SU-DHL-6 (cell line): ENCODE measurements at regions not wholly inside any gene's neighbourhood (a gene's known extent, or its start where the extent isn't known, plus 50 kb on each side); places are given as distances from the start of the nearest gene placed in this dataset.

Experiments
- H2AFZ ChIP-seq: fragments of 200-600 bp; sonication (generic); 2 replicates; pipeline ENCODE4 v1.6.1; 2014; ENCODE audit warnings: low read depth, mild to moderate bottlenecking, moderate library complexity, mixed read lengths, antibody characterized with exemption, low read length; ENCODE audit not compliant: severe bottlenecking
- H3F3A ChIP-seq: fragments of 200-600 bp; shearing (Covaris generic); 2 replicates; pipeline ENCODE4 v1.6.0; 2016; ENCODE audit warnings: antibody characterized with exemption, mild to moderate bottlenecking; ENCODE audit not compliant: insufficient read depth
- H3K27ac ChIP-seq: fragments of 200-600 bp; sonication (generic); 2 replicates; pipeline ENCODE4 v1.5.1; 2016; ENCODE audit warnings: low read depth, mild to moderate bottlenecking, low read length, moderate library complexity, mixed read lengths
- H3K27me3 ChIP-seq: fragments of 200-600 bp; sonication (generic), shearing (Covaris generic); 2 replicates; pipeline ENCODE4 v1.6.0; 2014; ENCODE audit warnings: mild to moderate bottlenecking, low read length
- H3K36me3 ChIP-seq: fragments of 200-600 bp; sonication (generic); 2 replicates; pipeline ENCODE4 v1.6.1; 2014; ENCODE audit warnings: mild to moderate bottlenecking, low read length, mixed read lengths
- H3K4me2 ChIP-seq: fragments of 300-600, 200-600 bp; shearing (Covaris generic), sonication (generic); 2 replicates; pipeline ENCODE4 v1.6.0; 2014; ENCODE audit warnings: low read length, low read depth, mild to moderate bottlenecking; ENCODE audit not compliant: poor library complexity, severe bottlenecking
- H3K4me3 ChIP-seq: fragments of 200-600 bp; sonication (generic); 2 replicates; pipeline ENCODE4 v1.5.1; 2014; ENCODE audit warnings: antibody characterized with exemption, low read length, mild to moderate bottlenecking, mixed read lengths; ENCODE audit not compliant: insufficient read depth, poor library complexity, severe bottlenecking
- H3K79me2 ChIP-seq: fragments of 200-600 bp; sonication (generic); 2 replicates; pipeline ENCODE4 v1.6.1; 2014; ENCODE audit warnings: mild to moderate bottlenecking, low read length, moderate library complexity; ENCODE audit not compliant: insufficient read depth
- H3K9ac ChIP-seq: fragments of 200-600 bp; sonication (generic); 2 replicates; pipeline ENCODE4 v1.7.0; 2014; ENCODE audit warnings: mild to moderate bottlenecking, low read length
- H3K9me2 ChIP-seq: fragments of 200-600 bp; sonication (generic); replicated peaks from 2 replicates; pipeline ENCODE4 v1.6.1; 2014; ENCODE audit warnings: low read length; ENCODE audit not compliant: insufficient read depth
- H3K9me3 ChIP-seq: fragments of 200-600 bp; sonication (generic); 2 replicates; pipeline ENCODE4 v1.6.1; 2014; ENCODE audit warnings: low read length, mixed read lengths; ENCODE audit not compliant: insufficient read depth
- H4K20me1 ChIP-seq: fragments of 200-600 bp; sonication (generic); 2 replicates; pipeline ENCODE4 v1.6.1; 2014; ENCODE audit warnings: low read depth, mild to moderate bottlenecking, antibody characterized with exemption, low read length, moderate library complexity, mixed read lengths
- CTCF ChIP-seq: fragments of 200-600 bp; sonication (generic); IDR thresholded peaks from one replicate; pipeline ENCODE4 v1.5.1; 2017; ENCODE audit warnings: antibody characterized with exemption, mild to moderate bottlenecking, low read length, moderate library complexity; ENCODE audit not compliant: insufficient read depth, poor library complexity, severe bottlenecking
- EZH2phosphoT487 ChIP-seq: fragments of 200-600 bp; sonication (generic), shearing (Covaris generic); conservative IDR thresholded peaks from 2 replicates; pipeline ENCODE4 v1.6.1; 2018; ENCODE audit warnings: mild to moderate bottlenecking, antibody characterized with exemption, low read length, moderate library complexity, mixed read lengths

- no peak for TF ChIP-seq CTCF
- TF ChIP-seq EZH2phosphoT487, result no peak
- no peak overlapping the region for H3K4me2 ChIP-seq
- H3K36me3 ChIP-seq, result no peaks in the 10 kb centered on the region
- no peaks in the 10 kb centered on the region for H3K27me3 ChIP-seq
- H3K4me3 ChIP-seq, result no peak overlapping the region
- H4K20me1 ChIP-seq, result no peaks in the 10 kb centered on the region
- no peak overlapping the region for H3K9ac ChIP-seq
- H2AFZ ChIP-seq, result no peak overlapping the region
- H3K9me2 ChIP-seq, result no peaks in the 10 kb centered on the region
- H3F3A ChIP-seq, result no peaks in the 10 kb centered on the region
- H3K79me2 ChIP-seq, result no peaks in the 10 kb centered on the region
- H3K9me3 ChIP-seq, result no peaks in the 10 kb centered on the region
- no peak overlapping the region for H3K27ac ChIP-seq
Measured at GRCh38 chr15:60264566-60264965, 133.2 kb downstream of the ANXA2 start.

- Histone ChIP-seq H3K4me2 (no peak overlapping the region), H3K9ac (no peak overlapping the region), H4K20me1 (no peaks in the 10 kb centered on the region), H3K27ac (no peak overlapping the region), H2AFZ (no peak overlapping the region), H3K36me3 (no peaks in the 10 kb centered on the region), H3K27me3 (no peaks in the 10 kb centered on the region), H3K79me2 (no peaks in the 10 kb centered on the region), H3K9me2 (no peaks in the 10 kb centered on the region), H3F3A (no peaks in the 10 kb centered on the region), H3K4me3 (no peak overlapping the region), H3K9me3 (no peaks in the 10 kb centered on the region)
- TF ChIP-seq EZH2phosphoT487, result no peak
Measured at GRCh38 chr15:60265057-60265456, 132.7 kb downstream of the ANXA2 start.

- H3K4me2 ChIP-seq, result no peak overlapping the region
- H3K79me2 ChIP-seq, result no peaks in the 10 kb centered on the region
- no peaks in the 10 kb centered on the region for H3K36me3 ChIP-seq
- H2AFZ ChIP-seq, result no peak overlapping the region
- H3K9me2 ChIP-seq, result no peaks in the 10 kb centered on the region
- TF ChIP-seq EZH2phosphoT487 (no peak), CTCF (no peak)
- H3K9me3 ChIP-seq, result 0 out of 2 replicates have a peak, but pooled peaks cover 5% of the 10 kb centered on the region
- H4K20me1 ChIP-seq, result no peaks in the 10 kb centered on the region
- no peak overlapping the region for H3K9ac ChIP-seq
- no peak overlapping the region for H3K27ac ChIP-seq
- no peaks in the 10 kb centered on the region for H3F3A ChIP-seq
- no peaks in the 10 kb centered on the region; the same call in 1 of the 2 replicates for H3K27me3 ChIP-seq
- H3K4me3 ChIP-seq, result no peak overlapping the region
Measured at GRCh38 chr15:60272623-60273022, 125.2 kb downstream of the ANXA2 start.

GRCh38 chr15:60275624-60276023, 122.2 kb downstream of the ANXA2 start:
- H4K20me1 ChIP-seq, result no peaks in the 10 kb centered on the region
- no peaks in the 10 kb centered on the region for H3K9me2 ChIP-seq
- H3K9ac ChIP-seq, result no peak overlapping the region
- no peaks in the 10 kb centered on the region for H3F3A ChIP-seq
- TF ChIP-seq CTCF, result no peak
- TF ChIP-seq EZH2phosphoT487, result no peak
- no peak overlapping the region for H3K4me2 ChIP-seq
- H3K9me3 ChIP-seq, result 0 out of 2 replicates have a peak, but pooled peaks cover 5% of the 10 kb centered on the region
- H3K79me2 ChIP-seq, result no peaks in the 10 kb centered on the region
- no peak overlapping the region for H3K4me3 ChIP-seq
- H2AFZ ChIP-seq, result no peak overlapping the region
- H3K36me3 ChIP-seq, result no peaks in the 10 kb centered on the region
- H3K27me3 ChIP-seq, result no peaks in the 10 kb centered on the region; the same call in 1 of the 2 replicates
- H3K27ac ChIP-seq, result no peak overlapping the region
